ENCODE measurements at regions not wholly inside any gene's neighbourhood (a gene's known extent, or its start where the extent isn't known, plus 50 kb on each side); places are given as distances from the start of the nearest gene placed in this dataset.

GRCh38 chr5:6873359-6873758 lies 160.1 kb downstream of the TENT4A start:
- Histone ChIP-seq H3K27me3 (replicated peaks in 1 of 4; ENCODE audit: control extremely low read depth in 1 of 4, control insufficient read depth in 3 of 4, insufficient read depth in 4 of 4, low read length in 3 of 4) (no peaks in the 10 kb centered on the region), H3K27ac (ENCODE audit: low read length in 2 of 2) (no peak overlapping the region), H2AFZ (ENCODE audit: insufficient read depth, low read depth, low read length, poor library complexity, severe bottlenecking) (no peak overlapping the region), H3K79me2 (ENCODE audit: control insufficient read depth, insufficient read depth, low read length) (no peaks in the 10 kb centered on the region), H3K36me3 (replicated peaks in 1 of 2; ENCODE audit: control extremely low read depth in 1 of 2, control insufficient read depth in 1 of 2, extremely low read depth in 1 of 2, insufficient read depth in 2 of 2, low read length in 1 of 2) (no peaks in the 10 kb centered on the region), H3K4me3 (ENCODE audit: control extremely low read depth in 1 of 5, extremely low read depth in 1 of 5, insufficient read depth in 1 of 5, low read depth in 2 of 5, low read length in 4 of 5) (no peak overlapping the region), H3K9ac (ENCODE audit: low read length) (no peak overlapping the region), H3K9me3 (ENCODE audit: control extremely low read depth in 1 of 3, control insufficient read depth in 2 of 3, insufficient read depth in 1 of 3, low read length in 2 of 3) (peaks cover 0 to 10% (median 0%) of the 10 kb centered on the region in 3 donors), H4K20me1 (ENCODE audit: control insufficient read depth, insufficient read depth, low read length, poor library complexity, severe bottlenecking) (no peaks in the 10 kb centered on the region), H3K4me1 (ENCODE audit: control insufficient read depth in 2 of 2, insufficient read depth in 2 of 2, low read length in 2 of 2) (no peaks in the 10 kb centered on the region), H3K4me2 (replicated peaks; ENCODE audit: low read depth, low read length, poor library complexity, severe bottlenecking) (no peak overlapping the region)
- WGBS (ENCODE audit: insufficient coverage) = no CpG with 5 or more reads among the region's 3 CpGs
- Mint-ChIP-seq H3K4me3 (no peak overlapping the region), H3K9me3 (ENCODE audit: insufficient read depth) (no peaks in the 10 kb centered on the region), H3K27me3 (no peaks in the 10 kb centered on the region), H3K27ac (no peak overlapping the region), H3K4me1 (no peaks in the 10 kb centered on the region)
- ATAC-seq (ENCODE audit: low read depth) (no peak), DNase-seq (no peak)
- intact Hi-C loops (cut with micrococcal nuclease) = no loop called here
- ChIA-PET CTCF (no interaction called here), POLR2A (no interaction called here)
- TF ChIP-seq EZH2 (IDR thresholded peaks at IDR 0.05; ENCODE audit: borderline replicate concordance, insufficient read depth, low read depth, low read length, poor library complexity, severe bottlenecking) (no peak), CTCF (IDR thresholded peaks at IDR 0.05) (no peak)

GRCh38 chr5:6875376-6875775 lies 162.1 kb downstream of the TENT4A start:
- Histone ChIP-seq H3K4me1 (ENCODE audit: control insufficient read depth in 2 of 2, insufficient read depth in 2 of 2, low read length in 2 of 2) (no peaks in the 10 kb centered on the region), H3K9ac (ENCODE audit: low read length) (no peak overlapping the region), H3K27me3 (replicated peaks in 1 of 4; ENCODE audit: control extremely low read depth in 1 of 4, control insufficient read depth in 3 of 4, insufficient read depth in 4 of 4, low read length in 3 of 4) (no peaks in the 10 kb centered on the region), H4K20me1 (ENCODE audit: control insufficient read depth, insufficient read depth, low read length, poor library complexity, severe bottlenecking) (no peaks in the 10 kb centered on the region), H2AFZ (ENCODE audit: insufficient read depth, low read depth, low read length, poor library complexity, severe bottlenecking) (no peak overlapping the region), H3K9me3 (ENCODE audit: control extremely low read depth in 1 of 3, control insufficient read depth in 2 of 3, insufficient read depth in 1 of 3, low read length in 2 of 3) (peaks cover 0 to 7% (median 0%) of the 10 kb centered on the region in 3 donors), H3K4me3 (ENCODE audit: control extremely low read depth in 1 of 5, extremely low read depth in 1 of 5, insufficient read depth in 1 of 5, low read depth in 2 of 5, low read length in 4 of 5) (no peak overlapping the region), H3K36me3 (replicated peaks in 1 of 2; ENCODE audit: control extremely low read depth in 1 of 2, control insufficient read depth in 1 of 2, extremely low read depth in 1 of 2, insufficient read depth in 2 of 2, low read length in 1 of 2) (no peaks in the 10 kb centered on the region), H3K79me2 (ENCODE audit: control insufficient read depth, insufficient read depth, low read length) (no peaks in the 10 kb centered on the region), H3K4me2 (replicated peaks; ENCODE audit: low read depth, low read length, poor library complexity, severe bottlenecking) (no peak overlapping the region), H3K27ac (ENCODE audit: low read length in 2 of 2) (no peak overlapping the region)
- H3K4me3 Mint-ChIP-seq = no peak overlapping the region
- TF ChIP-seq CTCF (IDR thresholded peaks at IDR 0.05) = no peak
- no peak for TF ChIP-seq EZH2 (IDR thresholded peaks at IDR 0.05; ENCODE audit: borderline replicate concordance, insufficient read depth, low read depth, low read length, poor library complexity, severe bottlenecking)
- ChIA-PET CTCF (interaction anchor here (0.6 kb wide), 1 partner anchor 23 kb away, joined by 3 read pairs; no protein-coding TSS in a partner anchor), POLR2A (no interaction called here)
- DNase-seq (no peak), ATAC-seq (ENCODE audit: low read depth) (no peak)
- H3K27ac Mint-ChIP-seq = no peak overlapping the region
- intact Hi-C loops (cut with micrococcal nuclease) = no loop called here
- H3K9me3 Mint-ChIP-seq (ENCODE audit: insufficient read depth) = no peaks in the 10 kb centered on the region
- WGBS (ENCODE audit: insufficient coverage) = 89% methylated on average over 2 of the region's 6 CpGs
- H3K27me3 Mint-ChIP-seq = no peaks in the 10 kb centered on the region
- no peaks in the 10 kb centered on the region for H3K4me1 Mint-ChIP-seq
